T-helper 1 cell treated with Interleukin-12 subunit alpha and Interleukin-12 subunit beta and Interleukin-4 antibody, amounts not matched to agents 30 ng/mL and 1 ng/mL, for 36 hours (primary cell): ENCODE measurements at regions not wholly inside any gene's neighbourhood (a gene's known extent, or its start where the extent isn't known, plus 50 kb on each side); places are given as distances from the start of the nearest gene placed in this dataset.

Experiments used
- intact Hi-C: fragments of 100-400 bp; cut with micrococcal nuclease; formaldehyde crosslinking; loops from one replicate; pipeline ENCODE4 v1.15.1; 2024

- intact Hi-C loops: loop anchor here (10.0 kb wide), 1 partner anchor 279 kb away; no protein-coding TSS in a partner anchor
Measured at GRCh38 chr2:239543702-239544101, 142.9 kb upstream of the HDAC4 start.

GRCh38 chr2:239540174-239540573 lies 139.4 kb upstream of the HDAC4 start:
- intact Hi-C loops: loop anchor here (10.0 kb wide), 1 partner anchor 275 kb away; no protein-coding TSS in a partner anchor

GRCh38 chr2:239539776-239540100 lies 138.9 kb upstream of the HDAC4 start:
- intact Hi-C loops: loop anchor here (10.0 kb wide), 1 partner anchor 275 kb away; no protein-coding TSS in a partner anchor

GRCh38 chr2:239539083-239539775 lies 138.4 kb upstream of the HDAC4 start:
- intact Hi-C loops: no loop called here

- intact Hi-C loops: no loop called here
Measured at GRCh38 chr2:239538357-239539052, 137.7 kb upstream of the HDAC4 start.

- intact Hi-C loops: no loop called here
Measured at GRCh38 chr2:239537633-239538356, 137.0 kb upstream of the HDAC4 start.

- intact Hi-C loops: no loop called here
Measured at GRCh38 chr2:239536186-239536585, 135.4 kb upstream of the HDAC4 start.

GRCh38 chr2:239535413-239536144 lies 134.8 kb upstream of the HDAC4 start:
- intact Hi-C loops: no loop called here

- intact Hi-C loops: no loop called here
Measured at GRCh38 chr2:239534581-239535412, 134.0 kb upstream of the HDAC4 start.

GRCh38 chr2:239533569-239534316 lies 132.9 kb upstream of the HDAC4 start:
- intact Hi-C loops: no loop called here

- intact Hi-C loops: no loop called here
Measured at GRCh38 chr2:239532859-239533258, 132.0 kb upstream of the HDAC4 start.

- intact Hi-C loops: no loop called here
Measured at GRCh38 chr2:239532250-239532649, 131.4 kb upstream of the HDAC4 start.

GRCh38 chr2:239531456-239532241 lies 130.8 kb upstream of the HDAC4 start:
- intact Hi-C loops: no loop called here

- intact Hi-C loops: no loop called here
Measured at GRCh38 chr2:239530749-239531316, 130.0 kb upstream of the HDAC4 start.

GRCh38 chr2:239529313-239530015 lies 128.6 kb upstream of the HDAC4 start:
- intact Hi-C loops: no loop called here

- intact Hi-C loops: no loop called here
Measured at GRCh38 chr2:239528883-239529282, 128.1 kb upstream of the HDAC4 start.

- intact Hi-C loops: no loop called here
Measured at GRCh38 chr2:239528146-239528545, 127.3 kb upstream of the HDAC4 start.
